ENCODE measurements at regions not wholly inside any gene's neighbourhood (a gene's known extent, or its start where the extent isn't known, plus 50 kb on each side); places are given as distances from the start of the nearest gene placed in this dataset.

- Mint-ChIP-seq H3K27ac (ENCODE audit: unreplicated experiment) (no peak overlapping the region), H3K27me3 (ENCODE audit: unreplicated experiment) (peaks cover 5% of the 10 kb centered on the region), H3K4me1 (ENCODE audit: low read depth, unreplicated experiment) (peaks cover 19% of the 10 kb centered on the region), H3K9me3 (ENCODE audit: unreplicated experiment) (peaks cover 2% of the 10 kb centered on the region), H3K4me3 (ENCODE audit: unreplicated experiment) (no peak overlapping the region), H3K36me3 (ENCODE audit: unreplicated experiment) (peaks cover 3% of the 10 kb centered on the region)
- no peak for DNase-seq
- no peak for TF ChIP-seq CTCF (IDR thresholded peaks at IDR 0.05; ENCODE audit: partially characterized antibody, unreplicated experiment)
These were observed 148.7 kb upstream of the SLC1A4 start for GRCh38 chr2:64840426-64840881.

- TF ChIP-seq CTCF (IDR thresholded peaks at IDR 0.05; ENCODE audit: partially characterized antibody, unreplicated experiment): no peak
- DNase-seq: no peak
- H3K9me3 Mint-ChIP-seq (ENCODE audit: unreplicated experiment): peaks cover 2% of the 10 kb centered on the region
- H3K36me3 Mint-ChIP-seq (ENCODE audit: unreplicated experiment): peaks cover 6% of the 10 kb centered on the region
- no peak overlapping the region for H3K27ac Mint-ChIP-seq (ENCODE audit: unreplicated experiment)
- H3K4me3 Mint-ChIP-seq (ENCODE audit: unreplicated experiment): no peak overlapping the region
- H3K4me1 Mint-ChIP-seq (ENCODE audit: low read depth, unreplicated experiment): peaks cover 23% of the 10 kb centered on the region
- peaks cover 7% of the 10 kb centered on the region for H3K27me3 Mint-ChIP-seq (ENCODE audit: unreplicated experiment)
These were observed 147.7 kb upstream of the SLC1A4 start for GRCh38 chr2:64841461-64841860.

GRCh38 chr2:64842030-64842429, 147.2 kb upstream of the SLC1A4 start:
- H3K9me3 Mint-ChIP-seq (ENCODE audit: unreplicated experiment): peaks cover under 1% of the 10 kb centered on the region
- no peak overlapping the region for H3K4me3 Mint-ChIP-seq (ENCODE audit: unreplicated experiment)
- peaks cover 7% of the 10 kb centered on the region for H3K27me3 Mint-ChIP-seq (ENCODE audit: unreplicated experiment)
- peaks cover 21% of the 10 kb centered on the region for H3K4me1 Mint-ChIP-seq (ENCODE audit: low read depth, unreplicated experiment)
- peaks cover 6% of the 10 kb centered on the region for H3K36me3 Mint-ChIP-seq (ENCODE audit: unreplicated experiment)
- TF ChIP-seq CTCF (IDR thresholded peaks at IDR 0.05; ENCODE audit: partially characterized antibody, unreplicated experiment): no peak
- DNase-seq: no peak
- no peak overlapping the region for H3K27ac Mint-ChIP-seq (ENCODE audit: unreplicated experiment)

GRCh38 chr2:64844087-64844486, 145.1 kb upstream of the SLC1A4 start:
- peaks cover 6% of the 10 kb centered on the region for H3K36me3 Mint-ChIP-seq (ENCODE audit: unreplicated experiment)
- H3K4me3 Mint-ChIP-seq (ENCODE audit: unreplicated experiment): no peak overlapping the region
- H3K4me1 Mint-ChIP-seq (ENCODE audit: low read depth, unreplicated experiment): peaks cover 25% of the 10 kb centered on the region
- no peak for TF ChIP-seq CTCF (IDR thresholded peaks at IDR 0.05; ENCODE audit: partially characterized antibody, unreplicated experiment)
- DNase-seq: no peak
- H3K27ac Mint-ChIP-seq (ENCODE audit: unreplicated experiment): no peak overlapping the region
- no peaks in the 10 kb centered on the region for H3K9me3 Mint-ChIP-seq (ENCODE audit: unreplicated experiment)
- H3K27me3 Mint-ChIP-seq (ENCODE audit: unreplicated experiment): peaks cover 4% of the 10 kb centered on the region

- no peak overlapping the region for H3K27ac Mint-ChIP-seq (ENCODE audit: unreplicated experiment)
- no peak for TF ChIP-seq CTCF (IDR thresholded peaks at IDR 0.05; ENCODE audit: partially characterized antibody, unreplicated experiment)
- H3K9me3 Mint-ChIP-seq (ENCODE audit: unreplicated experiment): no peaks in the 10 kb centered on the region
- H3K27me3 Mint-ChIP-seq (ENCODE audit: unreplicated experiment): peaks cover 4% of the 10 kb centered on the region
- H3K4me1 Mint-ChIP-seq (ENCODE audit: low read depth, unreplicated experiment): peaks cover 25% of the 10 kb centered on the region
- no peak overlapping the region for H3K4me3 Mint-ChIP-seq (ENCODE audit: unreplicated experiment)
- no peak for DNase-seq
- peaks cover 6% of the 10 kb centered on the region for H3K36me3 Mint-ChIP-seq (ENCODE audit: unreplicated experiment)
These were observed 143.8 kb upstream of the SLC1A4 start for GRCh38 chr2:64845273-64845905.
